OCI-LY7 (cell line): ENCODE measurements at regions not wholly inside any gene's neighbourhood (a gene's known extent, or its start where the extent isn't known, plus 50 kb on each side); places are given as distances from the start of the nearest gene placed in this dataset.

ENCODE experiments used
- CTCF ChIP-seq: fragments of 200-600 bp; sonication (generic); conservative IDR thresholded peaks from 2 replicates; pipeline ENCODE4 v1.5.1; 2014; ENCODE audit warnings: mild to moderate bottlenecking, antibody characterized with exemption, low read length, moderate library complexity, mixed read lengths
- EZH2phosphoT487 ChIP-seq: fragments of 200-600 bp; sonication (generic); IDR thresholded peaks from 2 replicates; pipeline ENCODE4 v1.6.1; 2018; ENCODE audit warnings: low read depth, borderline replicate concordance, mild to moderate bottlenecking, mixed run types, antibody characterized with exemption, low read length, moderate library complexity, mixed read lengths

GRCh38 chr4:148793221-148793620 lies 351.0 kb upstream of the NR3C2 start:
- TF ChIP-seq EZH2phosphoT487 (no peak), CTCF (no peak)
